LNCAP (cell line): ENCODE measurements at regions not wholly inside any gene's neighbourhood (a gene's known extent, or its start where the extent isn't known, plus 50 kb on each side); places are given as distances from the start of the nearest gene placed in this dataset.

ENCODE experiments used
- CTCF ChIP-seq: fragments of 450-650 bp; IDR thresholded peaks from 2 replicates; pipeline ENCODE4 v1.5.1; 2017; ENCODE audit warnings: mild to moderate bottlenecking

- no peak for TF ChIP-seq CTCF
Observed at GRCh38 chr4:120491481-120491880, 424.8 kb upstream of the MAD2L1 start.

GRCh38 chr4:120481756-120482155 lies 415.1 kb upstream of the MAD2L1 start:
- TF ChIP-seq CTCF = no peak

- no peak for TF ChIP-seq CTCF
Observed at GRCh38 chr4:120472447-120473131, 405.9 kb upstream of the MAD2L1 start.

GRCh38 chr4:120466429-120466828 lies 399.8 kb upstream of the MAD2L1 start:
- TF ChIP-seq CTCF = no peak

GRCh38 chr4:120454788-120455187 lies 388.1 kb upstream of the MAD2L1 start:
- TF ChIP-seq CTCF = no peak

- no peak for TF ChIP-seq CTCF
Observed at GRCh38 chr4:120452536-120452935, 385.9 kb upstream of the MAD2L1 start.

GRCh38 chr4:120452001-120452400 lies 385.4 kb upstream of the MAD2L1 start:
- TF ChIP-seq CTCF = no peak

GRCh38 chr4:120447774-120448173 lies 381.1 kb upstream of the MAD2L1 start:
- TF ChIP-seq CTCF = no peak
